Right ventricle myocardium inferior (tissue), 1 donor: ENCODE measurements at regions not wholly inside any gene's neighbourhood (a gene's known extent, or its start where the extent isn't known, plus 50 kb on each side); places are given as distances from the start of the nearest gene placed in this dataset.
"Not testable (repeated sequence)": the region's sequence is repeated elsewhere in the genome, so short reads cannot be mapped to it uniquely, and the experiment has no call there.

ENCODE experiments used
- ATAC-seq: fragments of 200-7000 bp; cut with Tn5 transposase; one replicate; pipeline ENCODE4 v1.9.1; 2020; ENCODE audit warnings: mild to moderate bottlenecking, moderate library complexity
- DNase-seq: peaks from one replicate; pipeline ENCODE4 v3.0.0; 2021; ENCODE audit errors: missing footprints
- intact Hi-C: fragments of 100-400 bp; cut with DNase I; formaldehyde crosslinking; loops from one replicate; pipeline ENCODE4 v1.11.0; 2022
- donor health status: DM: no; HTN: yes; CAD: no; lungs with severe emphysema.

- DNase-seq (peak; percentile 85), ATAC-seq (peak; percentile 98)
- intact Hi-C loops: not testable (repeated sequence)
Measured at GRCh38 chr15:32536507-32537172, 56.6 kb upstream of the GOLGA8N start.

- peak; percentile 27 for ATAC-seq
Measured at GRCh38 chr15:32536057-32536493, 57.2 kb upstream of the GOLGA8N start.

GRCh38 chr15:32535150-32535898, 57.9 kb upstream of the GOLGA8N start:
- DNase-seq, ATAC-seq, intact Hi-C loops: not testable (repeated sequence)

More at GRCh38 chr15:32536057-32536493, 57.2 kb upstream of the GOLGA8N start:
- DNase-seq, intact Hi-C loops: not testable (repeated sequence)

- ATAC-seq, DNase-seq, intact Hi-C loops: not testable (repeated sequence)
Measured at GRCh38 chr15:32522900-32523299, 67.5 kb upstream of the GOLGA8O start.

GRCh38 chr15:32522421-32522820, 67.0 kb upstream of the GOLGA8O start:
- ATAC-seq, intact Hi-C loops, DNase-seq: not testable (repeated sequence)

GRCh38 chr15:32518976-32519375, 63.5 kb upstream of the GOLGA8O start:
- intact Hi-C loops, DNase-seq, ATAC-seq: not testable (repeated sequence)

- peak; percentile 68 for DNase-seq
- intact Hi-C loops, ATAC-seq: not testable (repeated sequence)
Measured at GRCh38 chr15:32518013-32518412, 62.6 kb upstream of the GOLGA8O start.

- DNase-seq, intact Hi-C loops, ATAC-seq: not testable (repeated sequence)
Measured at GRCh38 chr15:32516954-32517353, 61.5 kb upstream of the GOLGA8O start.

- DNase-seq, intact Hi-C loops, ATAC-seq: not testable (repeated sequence)
Measured at GRCh38 chr15:32513378-32513777, 57.9 kb upstream of the GOLGA8O start.

GRCh38 chr15:32510027-32510426, 54.6 kb upstream of the GOLGA8O start:
- DNase-seq, intact Hi-C loops, ATAC-seq: not testable (repeated sequence)

GRCh38 chr15:32508081-32508480, 52.6 kb upstream of the GOLGA8O start:
- DNase-seq, intact Hi-C loops, ATAC-seq: not testable (repeated sequence)

- ATAC-seq, DNase-seq, intact Hi-C loops: not testable (repeated sequence)
Measured at GRCh38 chr15:32506787-32507186, 51.4 kb upstream of the GOLGA8O start.

- DNase-seq, ATAC-seq, intact Hi-C loops: not testable (repeated sequence)
Measured at GRCh38 chr15:32505633-32506032, 50.2 kb upstream of the GOLGA8O start.
